ENCODE measurements at regions not wholly inside any gene's neighbourhood (a gene's known extent, or its start where the extent isn't known, plus 50 kb on each side); places are given as distances from the start of the nearest gene placed in this dataset.

GRCh38 chr2:57990118-57990725 is 56.4 kb upstream of the VRK2 start:
- no peak overlapping the region for H4K5ac ChIP-seq (ENCODE audit: insufficient read length, low read depth, low read length)
- no peak overlapping the region for H2BK15ac ChIP-seq (ENCODE audit: low read length)
- H3K27ac ChIP-seq (ENCODE audit: low read depth, low read length): no peak overlapping the region
- H2BK5ac ChIP-seq (ENCODE audit: low read depth, low read length): no peak overlapping the region
- no peaks in the 10 kb centered on the region for H3K9me3 ChIP-seq (ENCODE audit: insufficient read depth in 2 of 2, low read depth in 1 of 2, low read length in 1 of 2)
- no peak overlapping the region for H2BK12ac ChIP-seq (ENCODE audit: low read depth, low read length)
- H3K79me2 ChIP-seq (ENCODE audit: control insufficient read depth in 1 of 2, insufficient read depth in 2 of 2, low read length in 2 of 2): no peaks in the 10 kb centered on the region
- no peak overlapping the region for H4K8ac ChIP-seq (ENCODE audit: extremely low read depth, insufficient read depth, low read length)
- no peaks in the 10 kb centered on the region for H4K20me1 ChIP-seq (replicated peaks in 1 of 2; ENCODE audit: control insufficient read depth in 1 of 2, insufficient read depth in 2 of 2, low read length in 2 of 2)
- H3K4me1 ChIP-seq (replicated peaks in 1 of 4; ENCODE audit: control insufficient read depth in 3 of 4, insufficient read depth in 4 of 4, low read length in 3 of 4): no peaks in the 10 kb centered on the region
- no peaks in the 10 kb centered on the region for H3K79me1 ChIP-seq (ENCODE audit: low read depth, low read length)
- 85% methylated on average over 2 of the region's 2 CpGs; no CpG with 5 or more reads in 1 of the 2 experiments for WGBS, 2 experiments (ENCODE audit: extremely low coverage in 1 of 2, insufficient coverage in 1 of 2, insufficient read length in 1 of 2, insufficient replicate concordance in 2 of 2, low coverage in 1 of 2, low lambda C conversion rate in 2 of 2, missing lambda C conversion rate in 1 of 2)
- no peaks in the 10 kb centered on the region for H3K36me3 ChIP-seq (ENCODE audit: control insufficient read depth in 2 of 4, insufficient read depth in 4 of 4, low read length in 3 of 4)
- no peak overlapping the region for H3K18ac ChIP-seq (ENCODE audit: extremely low read depth, low read length)
- H2AK5ac ChIP-seq (ENCODE audit: low read depth, low read length): no peak overlapping the region
- FAIRE-seq (no peak), DNase-seq (ENCODE audit: low read depth in 1 of 2, low spot score in 2 of 2) (no peak)
- H2BK120ac ChIP-seq (replicated peaks; ENCODE audit: low read depth, low read length): no peak overlapping the region
- no peak overlapping the region for H3K14ac ChIP-seq (ENCODE audit: insufficient read length)
- no peak overlapping the region for H3K9ac ChIP-seq (replicated peaks in 1 of 4; ENCODE audit: extremely low read depth in 1 of 4, low read depth in 3 of 4, low read length in 3 of 4)
- no peak overlapping the region for H3K4me2 ChIP-seq (ENCODE audit: insufficient read depth in 1 of 2, low read depth in 2 of 2, low read length in 2 of 2)
- no peak overlapping the region for H2AFZ ChIP-seq (ENCODE audit: low read length)
- no peak for TF ChIP-seq CREB1 (IDR thresholded peaks at IDR 0.05)
- no peak for TF ChIP-seq CBX5 (IDR thresholded peaks at IDR 0.05; ENCODE audit: low read depth, low read length)
- TF ChIP-seq USF2 (IDR thresholded peaks at IDR 0.05; ENCODE audit: low read length): no peak
- no peak for TF ChIP-seq PHF8 (conservative IDR thresholded peaks at IDR 0.05; ENCODE audit: low read depth, low read length)
- ChIA-PET POLR2A (ENCODE audit: partially characterized antibody) (no interaction called here), CTCF (ENCODE audit: partially characterized antibody) (no interaction called here)
- no peak overlapping the region for H3K56ac ChIP-seq (replicated peaks; ENCODE audit: insufficient read length, low read depth, low read length)
- H3K23ac ChIP-seq (ENCODE audit: insufficient read length): no peak overlapping the region
- H4K91ac ChIP-seq (replicated peaks; ENCODE audit: insufficient read length, low read length): no peak overlapping the region
- H2BK20ac ChIP-seq (ENCODE audit: low read length): no peak overlapping the region
- no peaks in the 10 kb centered on the region for H3K23me2 ChIP-seq (ENCODE audit: low read depth, low read length)
- no peak overlapping the region for H3K4ac ChIP-seq (replicated peaks; ENCODE audit: insufficient read length, low read depth, low read length)
- H3K4me3 ChIP-seq (ENCODE audit: extremely low read depth in 1 of 4, insufficient read depth in 2 of 4, low read depth in 3 of 4, low read length in 4 of 4): no peak overlapping the region
- no peaks in the 10 kb centered on the region for H3K27me3 ChIP-seq (replicated peaks in 1 of 4; ENCODE audit: control insufficient read depth in 3 of 4, extremely low read depth in 1 of 4, insufficient read depth in 3 of 4, low read length in 3 of 4)

All from H1 (cell line).